Activated CD8-positive, alpha-beta memory T cell treated with anti-CD3 and anti-CD28 coated beads for 4 hours (primary cell): ENCODE measurements at regions not wholly inside any gene's neighbourhood (a gene's known extent, or its start where the extent isn't known, plus 50 kb on each side); places are given as distances from the start of the nearest gene placed in this dataset.

Experiments used
- DNase-seq, 2 donors: peaks; one replicate each; pipeline ENCODE4 v3.0.0-alpha.2; 2020; ENCODE audit warnings: low read depth in 2 of 2

GRCh38 chr3:159894386-159894785 lies 94.2 kb upstream of the IL12A start:
- DNase-seq: no peak

GRCh38 chr3:159895430-159895829 lies 93.2 kb upstream of the IL12A start:
- DNase-seq: no peak

- no peak for DNase-seq
Measured at GRCh38 chr3:159896543-159896942, 92.1 kb upstream of the IL12A start.

GRCh38 chr3:159897331-159898075 lies 91.1 kb upstream of the IL12A start:
- no peak for DNase-seq

- DNase-seq: no peak
Measured at GRCh38 chr3:159898147-159898546, 90.5 kb upstream of the IL12A start.

GRCh38 chr3:159899166-159899565 lies 89.5 kb upstream of the IL12A start:
- DNase-seq: no peak

- DNase-seq: no peak
Measured at GRCh38 chr3:159902546-159903314, 85.9 kb upstream of the IL12A start.

GRCh38 chr3:159904455-159904854 lies 84.2 kb upstream of the IL12A start:
- no peak for DNase-seq

GRCh38 chr3:159904911-159905310 lies 83.7 kb upstream of the IL12A start:
- DNase-seq: no peak

- DNase-seq: no peak
Measured at GRCh38 chr3:159907828-159908227, 80.8 kb upstream of the IL12A start.

GRCh38 chr3:159910991-159911663 lies 77.5 kb upstream of the IL12A start:
- no peak for DNase-seq

- no peak for DNase-seq
Measured at GRCh38 chr3:159911664-159912037, 77.0 kb upstream of the IL12A start.

- DNase-seq: no peak
Measured at GRCh38 chr3:159913712-159914414, 74.8 kb upstream of the IL12A start.

- no peak for DNase-seq
Measured at GRCh38 chr3:159914426-159914825, 74.2 kb upstream of the IL12A start.

- no peak for DNase-seq
Measured at GRCh38 chr3:159916052-159916451, 72.6 kb upstream of the IL12A start.

- DNase-seq: no peak
Measured at GRCh38 chr3:159917141-159917540, 71.5 kb upstream of the IL12A start.

- no peak for DNase-seq
Measured at GRCh38 chr3:159919873-159920272, 68.8 kb upstream of the IL12A start.

- no peak for DNase-seq
Measured at GRCh38 chr3:159922193-159922840, 66.3 kb upstream of the IL12A start.

- DNase-seq: no peak
Measured at GRCh38 chr3:159922861-159923312, 65.7 kb upstream of the IL12A start.

- no peak for DNase-seq
Measured at GRCh38 chr3:159923336-159923735, 65.3 kb upstream of the IL12A start.

GRCh38 chr3:159923956-159924355 lies 64.7 kb upstream of the IL12A start:
- DNase-seq: no peak

GRCh38 chr3:159924411-159924810 lies 64.2 kb upstream of the IL12A start:
- no peak for DNase-seq
